Dendritic cell treated with granulocyte-macrophage colony-stimulating factor and Interleukin-4, amounts not matched to agents 40 ng/mL and 50 ng/mL, for 4 days (primary cell): ENCODE measurements at regions not wholly inside any gene's neighbourhood (a gene's known extent, or its start where the extent isn't known, plus 50 kb on each side); places are given as distances from the start of the nearest gene placed in this dataset.
"Not testable (repeated sequence)": the region's sequence is repeated elsewhere in the genome, so short reads cannot be mapped to it uniquely, and the experiment has no call there.

ENCODE experiments used
- H3K27ac Mint-ChIP-seq: one replicate; pipeline ENCODE4 v1.8.0; 2022; ENCODE audit warnings: mild to moderate bottlenecking, mixed read lengths
- H3K27me3 Mint-ChIP-seq: one replicate; pipeline ENCODE4 v1.8.0; 2022; ENCODE audit warnings: mild to moderate bottlenecking, mixed read lengths
- H3K36me3 Mint-ChIP-seq: one replicate; pipeline ENCODE4 v1.8.0; 2022; ENCODE audit warnings: low read depth, mixed read lengths
- H3K4me1 Mint-ChIP-seq: one replicate; pipeline ENCODE4 v1.8.0; 2022; ENCODE audit warnings: low read depth, mixed read lengths
- H3K4me3 Mint-ChIP-seq: one replicate; pipeline ENCODE4 v1.8.0; 2022; ENCODE audit warnings: mild to moderate bottlenecking, moderate library complexity, mixed read lengths
- H3K9me3 Mint-ChIP-seq: one replicate; pipeline ENCODE4 v1.8.0; 2022; ENCODE audit warnings: mixed read lengths
- intact Hi-C: fragments of 100-400 bp; cut with micrococcal nuclease; formaldehyde crosslinking; loops from one replicate; pipeline ENCODE4 v1.15.0; 2022

DNA sequence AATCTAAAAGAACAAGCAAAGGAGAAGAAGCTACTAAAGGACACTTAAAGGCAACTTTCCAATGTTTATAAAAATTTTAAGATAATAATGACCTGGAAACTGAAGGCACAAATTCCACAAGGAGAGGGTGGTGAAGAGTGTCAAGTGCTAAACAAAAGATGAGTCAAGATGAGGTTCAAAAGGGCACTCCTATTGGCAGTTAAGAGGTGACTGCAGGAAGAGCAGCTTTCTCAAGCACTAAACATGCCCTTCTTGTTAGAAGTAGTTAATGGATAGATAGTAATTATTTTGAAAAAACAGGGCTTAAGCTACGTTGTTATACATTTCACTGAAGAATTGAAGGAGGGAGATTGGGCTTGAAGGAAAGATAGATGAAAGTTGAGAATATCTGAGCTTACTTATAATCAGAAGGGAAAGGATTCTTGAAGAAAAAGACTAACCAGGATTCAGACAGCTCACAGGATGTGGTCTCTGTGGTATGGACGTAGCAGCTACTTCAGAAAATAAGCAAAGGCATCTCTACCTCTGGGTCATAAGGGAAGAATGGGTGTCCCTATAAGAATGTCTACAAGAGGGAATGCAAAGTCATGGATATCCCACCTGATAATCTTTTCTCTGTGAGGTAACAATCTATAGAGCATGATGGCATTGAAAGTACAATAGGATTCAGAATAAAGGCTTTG lies 454.7 kb upstream of the SLC39A10 start:
- no peaks in the 10 kb centered on the region for H3K4me1 Mint-ChIP-seq
- no peaks in the 10 kb centered on the region for H3K36me3 Mint-ChIP-seq
- H3K27ac Mint-ChIP-seq: no peak overlapping the region
- no peaks in the 10 kb centered on the region for H3K27me3 Mint-ChIP-seq
- intact Hi-C loops: no loop called here
- no peaks in the 10 kb centered on the region for H3K9me3 Mint-ChIP-seq
- H3K4me3 Mint-ChIP-seq: no peak overlapping the region

DNA sequence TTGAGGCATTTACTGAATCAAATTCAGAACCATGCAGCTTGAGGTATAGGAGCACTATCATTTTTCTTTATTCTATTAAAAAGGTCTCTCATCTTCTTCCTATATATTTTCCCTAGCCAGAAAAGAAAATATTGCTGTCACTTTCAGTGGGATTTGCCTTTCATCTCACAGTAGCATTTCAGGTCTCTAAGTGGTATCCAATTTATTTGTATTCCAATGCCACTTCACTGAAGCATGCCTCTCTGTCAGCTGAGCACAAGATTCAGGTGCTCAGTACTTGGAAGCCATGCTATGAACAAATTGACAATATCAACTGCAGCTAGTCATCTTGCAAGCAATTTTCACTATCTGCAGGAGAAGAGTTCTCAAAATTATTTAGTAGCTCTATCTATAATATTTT lies 457.2 kb upstream of the SLC39A10 start:
- Mint-ChIP-seq H3K4me1 (no peaks in the 10 kb centered on the region), H3K36me3 (no peaks in the 10 kb centered on the region), H3K27ac (no peak overlapping the region), H3K9me3 (peaks cover 7% of the 10 kb centered on the region), H3K27me3 (no peaks in the 10 kb centered on the region), H3K4me3 (no peak overlapping the region)
- intact Hi-C loops: no loop called here

DNA sequence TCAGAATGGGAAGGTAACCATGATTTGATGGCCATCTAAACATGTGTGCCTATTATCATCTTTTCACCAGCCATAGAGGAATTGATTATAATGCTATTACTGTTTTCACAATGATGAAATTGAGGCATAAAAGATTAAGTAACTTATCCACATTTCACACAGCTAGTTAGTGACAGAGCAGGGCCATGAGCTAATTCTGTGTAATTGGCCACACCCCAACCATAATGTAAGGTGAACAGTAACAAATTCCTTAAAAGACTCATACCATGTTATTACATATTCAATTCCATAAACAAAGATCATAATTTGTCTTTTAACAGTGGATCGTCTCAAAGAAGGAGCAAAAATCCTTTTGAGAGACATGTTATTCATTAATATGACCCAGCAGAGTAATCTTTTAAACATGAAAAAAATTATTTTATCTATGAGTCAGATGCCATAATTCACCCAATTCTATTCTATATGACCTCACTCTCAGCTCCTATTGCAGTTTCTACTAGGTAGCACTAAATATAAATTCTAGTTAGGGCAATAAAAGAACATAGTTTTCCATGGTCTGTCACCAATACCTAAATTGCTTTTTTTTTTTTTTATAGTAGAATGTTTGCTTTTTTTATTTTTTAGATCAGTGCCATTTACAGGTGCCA lies 475.8 kb upstream of the SLC39A10 start:
- no peak overlapping the region for H3K4me3 Mint-ChIP-seq
- H3K9me3 Mint-ChIP-seq: peaks cover 11% of the 10 kb centered on the region
- H3K27ac Mint-ChIP-seq: no peak overlapping the region
- intact Hi-C loops: no loop called here
- no peaks in the 10 kb centered on the region for H3K4me1 Mint-ChIP-seq
- H3K36me3 Mint-ChIP-seq: no peaks in the 10 kb centered on the region
- no peaks in the 10 kb centered on the region for H3K27me3 Mint-ChIP-seq

DNA sequence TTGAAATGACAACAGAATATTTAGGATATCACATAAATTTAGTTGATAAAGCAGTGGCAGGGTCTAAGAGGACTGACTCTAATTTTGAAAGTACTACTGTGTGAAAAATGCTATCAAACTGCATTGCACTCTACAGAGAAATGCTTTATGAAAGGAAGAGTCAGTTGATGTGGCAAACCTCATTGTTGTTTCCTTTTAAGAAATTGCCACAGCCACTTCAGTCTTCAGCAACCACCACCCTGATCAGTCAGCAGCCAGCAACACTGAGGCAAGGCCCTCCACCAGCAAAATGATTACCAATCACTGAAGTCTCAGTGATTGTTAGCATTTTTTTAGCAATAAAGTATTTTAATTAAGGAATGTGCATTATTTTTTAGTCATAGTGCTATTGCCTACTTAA lies 488.7 kb upstream of the SLC39A10 start:
- H3K4me1 Mint-ChIP-seq: no peaks in the 10 kb centered on the region
- intact Hi-C loops: no loop called here
- H3K4me3 Mint-ChIP-seq: no peak overlapping the region
- H3K27me3 Mint-ChIP-seq: no peaks in the 10 kb centered on the region
- H3K9me3 Mint-ChIP-seq: peaks cover 1% of the 10 kb centered on the region
- H3K27ac Mint-ChIP-seq: no peak overlapping the region
- no peaks in the 10 kb centered on the region for H3K36me3 Mint-ChIP-seq

DNA sequence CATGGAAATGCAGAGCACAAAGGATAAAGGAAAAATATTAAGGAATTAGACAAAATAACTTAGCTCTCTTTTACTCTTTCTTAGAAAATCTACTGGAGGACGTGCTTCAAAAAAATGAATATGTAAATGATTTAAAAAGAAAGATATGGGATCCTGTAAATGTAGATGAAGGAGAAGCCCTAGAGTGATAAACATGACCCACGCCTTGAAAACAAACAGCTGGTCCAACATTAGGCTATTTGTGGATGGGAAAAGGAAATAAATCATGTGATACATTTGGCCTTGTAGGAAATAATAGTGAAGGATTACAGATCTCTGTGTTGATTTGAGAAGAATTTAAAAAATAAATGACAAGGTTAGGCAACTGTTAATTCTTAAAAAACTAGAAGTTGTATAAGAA lies 492.1 kb upstream of the SLC39A10 start:
- no peak overlapping the region for H3K4me3 Mint-ChIP-seq
- intact Hi-C loops: no loop called here
- H3K27ac Mint-ChIP-seq: no peak overlapping the region
- no peaks in the 10 kb centered on the region for H3K4me1 Mint-ChIP-seq
- no peaks in the 10 kb centered on the region for H3K36me3 Mint-ChIP-seq
- peaks cover 19% of the 10 kb centered on the region for H3K9me3 Mint-ChIP-seq
- no peaks in the 10 kb centered on the region for H3K27me3 Mint-ChIP-seq

DNA sequence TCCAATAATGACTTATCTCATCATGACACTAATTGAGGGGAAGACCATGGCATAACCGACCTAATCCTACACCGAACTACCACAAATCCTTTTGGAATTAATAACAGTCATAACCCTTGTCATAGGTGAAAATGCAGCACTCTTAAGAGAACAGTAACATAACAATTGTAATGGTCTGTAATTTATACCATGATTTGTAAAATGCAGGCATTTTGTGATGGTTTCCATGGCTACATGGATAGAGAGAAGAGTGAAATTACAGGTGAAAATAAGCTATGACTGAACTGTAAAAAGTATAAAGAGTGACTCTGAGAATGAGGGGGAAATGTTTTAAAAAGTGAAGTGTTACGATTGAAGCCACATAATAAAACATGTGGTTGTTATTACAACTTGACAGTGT lies 494.1 kb upstream of the SLC39A10 start:
- Mint-ChIP-seq H3K4me3 (no peak overlapping the region), H3K27ac (no peak overlapping the region), H3K4me1 (no peaks in the 10 kb centered on the region), H3K9me3 (peaks cover 19% of the 10 kb centered on the region), H3K36me3 (no peaks in the 10 kb centered on the region), H3K27me3 (no peaks in the 10 kb centered on the region)
- intact Hi-C loops: no loop called here

DNA sequence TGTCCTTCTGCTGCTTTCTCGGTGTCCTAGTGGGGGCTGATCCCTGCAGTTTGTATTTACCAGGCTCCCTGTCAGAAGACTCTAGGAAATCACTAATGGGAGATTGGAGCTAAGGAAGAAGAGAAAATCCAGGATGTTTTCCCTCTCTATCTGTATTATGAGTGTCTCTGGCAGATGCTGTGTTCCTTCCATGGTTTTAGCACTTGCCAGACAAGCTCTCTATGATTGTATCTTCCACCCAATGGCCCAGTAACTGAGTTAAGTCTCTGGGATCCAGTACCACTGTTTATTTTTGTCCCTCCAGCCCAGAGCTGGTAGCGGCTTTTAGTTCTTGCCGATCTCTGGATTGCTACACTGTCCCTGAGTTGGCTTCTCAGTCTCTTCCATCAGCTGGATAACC lies 494.8 kb upstream of the SLC39A10 start:
- no peaks in the 10 kb centered on the region for H3K36me3 Mint-ChIP-seq
- peaks cover 19% of the 10 kb centered on the region for H3K9me3 Mint-ChIP-seq
- no peaks in the 10 kb centered on the region for H3K27me3 Mint-ChIP-seq

GRCh38 chr2:195160963-195161362 lies 496.1 kb upstream of the SLC39A10 start:
- Mint-ChIP-seq H3K9me3 (peaks cover 19% of the 10 kb centered on the region), H3K4me1 (no peaks in the 10 kb centered on the region), H3K4me3 (no peak overlapping the region), H3K36me3 (no peaks in the 10 kb centered on the region), H3K27me3 (no peaks in the 10 kb centered on the region), H3K27ac (no peak overlapping the region)
- intact Hi-C loops: no loop called here

More for the DNA sequence above, 494.8 kb upstream of the SLC39A10 start:
- intact Hi-C loops: no loop called here
- H3K4me1 Mint-ChIP-seq: no peaks in the 10 kb centered on the region
- no peak overlapping the region for H3K4me3 Mint-ChIP-seq
- H3K27ac Mint-ChIP-seq: no peak overlapping the region

- intact Hi-C loops: no loop called here
- no peaks in the 10 kb centered on the region for H3K9me3 Mint-ChIP-seq
- H3K4me3 Mint-ChIP-seq: no peak overlapping the region
- H3K4me1 Mint-ChIP-seq: no peaks in the 10 kb centered on the region
- no peaks in the 10 kb centered on the region for H3K36me3 Mint-ChIP-seq
- H3K27ac Mint-ChIP-seq: no peak overlapping the region
- H3K27me3 Mint-ChIP-seq: no peaks in the 10 kb centered on the region
These were observed 505.3 kb upstream of the SLC39A10 start for GRCh38 chr2:195151711-195152110.

- intact Hi-C loops: no loop called here
- Mint-ChIP-seq H3K9me3 (no peaks in the 10 kb centered on the region), H3K4me1 (no peaks in the 10 kb centered on the region), H3K4me3 (no peak overlapping the region), H3K27me3 (no peaks in the 10 kb centered on the region), H3K27ac (no peak overlapping the region), H3K36me3 (no peaks in the 10 kb centered on the region)
These were observed 506.2 kb upstream of the SLC39A10 start for GRCh38 chr2:195150819-195151218.

DNA sequence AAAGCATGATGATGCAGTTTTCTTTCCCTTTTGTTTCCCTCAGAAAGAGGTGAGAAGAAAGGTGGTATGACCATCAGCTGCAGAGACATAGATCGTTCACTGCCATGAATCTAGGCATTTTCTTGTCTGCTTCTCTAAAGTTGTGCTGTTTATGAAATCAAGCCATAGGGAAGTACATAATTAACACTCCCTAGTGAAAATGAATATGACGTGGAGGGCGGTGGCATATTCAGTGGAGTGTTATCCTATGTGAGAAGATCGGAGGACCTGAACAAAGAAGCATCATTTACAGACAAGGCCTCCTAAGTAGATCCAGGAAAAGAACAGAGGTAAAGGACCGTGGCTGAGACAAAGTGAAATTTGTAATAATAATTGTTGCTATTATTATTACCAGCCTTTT lies 509.0 kb upstream of the SLC39A10 start:
- no peaks in the 10 kb centered on the region for H3K4me1 Mint-ChIP-seq
- no peaks in the 10 kb centered on the region for H3K36me3 Mint-ChIP-seq
- no peak overlapping the region for H3K27ac Mint-ChIP-seq
- intact Hi-C loops: no loop called here
- peaks cover 20% of the 10 kb centered on the region for H3K9me3 Mint-ChIP-seq
- no peaks in the 10 kb centered on the region for H3K27me3 Mint-ChIP-seq
- no peak overlapping the region for H3K4me3 Mint-ChIP-seq

DNA sequence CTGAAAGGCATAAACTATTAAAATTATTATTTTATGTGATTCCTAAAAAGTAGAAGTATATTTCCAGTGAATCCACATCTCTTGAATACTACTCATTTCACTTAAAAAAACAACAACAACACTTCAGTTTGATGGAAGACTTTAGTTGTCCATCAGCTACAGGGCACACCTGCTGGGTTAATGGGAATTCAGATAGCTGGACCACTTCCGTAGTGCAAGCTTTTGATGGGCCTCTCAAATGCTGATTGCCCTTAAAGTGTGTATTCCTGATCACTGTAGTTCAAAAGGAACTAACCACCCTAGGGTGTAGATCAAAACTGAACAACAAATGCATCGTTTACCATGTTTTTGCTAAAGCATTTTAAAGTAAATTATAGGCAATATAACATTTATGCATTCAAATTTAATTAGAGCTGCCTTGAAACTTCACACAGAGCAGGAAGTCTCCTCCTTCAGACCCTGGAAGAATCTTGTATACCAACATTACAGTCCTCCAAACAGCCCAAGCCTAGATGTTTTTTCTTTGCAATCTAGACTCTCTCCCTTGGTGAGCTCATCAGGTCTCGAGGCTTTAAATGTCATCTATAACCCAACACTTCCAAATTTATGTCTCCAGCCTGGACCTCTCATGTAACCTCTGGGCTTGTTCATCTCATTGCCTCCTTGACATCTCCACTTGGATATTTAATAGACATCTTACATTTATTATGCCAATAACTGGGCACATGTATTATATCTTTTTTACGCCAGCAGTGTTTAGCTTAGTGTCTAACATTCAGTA lies 510.1 kb upstream of the SLC39A10 start:
- no peak overlapping the region for H3K27ac Mint-ChIP-seq
- intact Hi-C loops: no loop called here
- no peak overlapping the region for H3K4me3 Mint-ChIP-seq
- peaks cover 20% of the 10 kb centered on the region for H3K9me3 Mint-ChIP-seq
- no peaks in the 10 kb centered on the region for H3K4me1 Mint-ChIP-seq
- H3K27me3 Mint-ChIP-seq: no peaks in the 10 kb centered on the region
- H3K36me3 Mint-ChIP-seq: no peaks in the 10 kb centered on the region

GRCh38 chr2:195138435-195138834 lies 518.6 kb upstream of the SLC39A10 start:
- no peaks in the 10 kb centered on the region for H3K36me3 Mint-ChIP-seq
- no peaks in the 10 kb centered on the region for H3K4me1 Mint-ChIP-seq
- H3K4me3 Mint-ChIP-seq: no peak overlapping the region
- H3K27me3 Mint-ChIP-seq: no peaks in the 10 kb centered on the region
- intact Hi-C loops: no loop called here
- no peak overlapping the region for H3K27ac Mint-ChIP-seq
- peaks cover 2% of the 10 kb centered on the region for H3K9me3 Mint-ChIP-seq

DNA sequence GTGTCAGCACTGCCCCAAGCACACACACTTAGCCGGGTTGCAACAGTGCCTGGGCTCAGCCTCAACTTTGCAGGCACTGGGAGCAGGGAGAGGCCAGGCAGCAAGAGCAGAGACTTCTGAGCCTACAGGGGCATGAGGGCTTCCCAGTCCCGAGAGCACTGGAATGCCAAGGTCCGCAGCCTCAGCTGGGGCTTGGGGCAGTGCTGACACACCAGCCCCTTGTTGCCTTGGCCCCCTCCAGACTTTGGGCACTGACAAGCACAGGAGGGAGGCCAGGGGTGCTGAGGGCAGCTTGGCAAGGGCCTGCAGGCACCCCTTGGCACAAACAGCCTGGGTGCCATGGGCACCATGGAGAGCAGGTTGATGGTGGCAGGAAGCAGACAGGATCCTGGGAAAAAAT lies 531.1 kb upstream of the SLC39A10 start:
- H3K27me3 Mint-ChIP-seq, H3K4me1 Mint-ChIP-seq, H3K27ac Mint-ChIP-seq, H3K4me3 Mint-ChIP-seq, intact Hi-C loops, H3K9me3 Mint-ChIP-seq, H3K36me3 Mint-ChIP-seq: not testable (repeated sequence)
